Mesendoderm (in vitro differentiated cells): ENCODE measurements at regions not wholly inside any gene's neighbourhood (a gene's known extent, or its start where the extent isn't known, plus 50 kb on each side); places are given as distances from the start of the nearest gene placed in this dataset.
"Not testable (repeated sequence)": the region's sequence is repeated elsewhere in the genome, so short reads cannot be mapped to it uniquely, and the experiment has no call there.

Source experiments
- DNase-seq: peaks from one replicate; pipeline ENCODE4 v3.0.0; 2013
- H2AK5ac ChIP-seq: 2 replicates; pipeline ENCODE4 v1.6.1; 2013; ENCODE audit warnings: low read length, inconsistent platforms
- H2BK120ac ChIP-seq: 2 replicates; pipeline ENCODE4 v1.6.1; 2013; ENCODE audit warnings: low read depth, mild to moderate bottlenecking, low read length, moderate library complexity, mixed read lengths
- H2BK15ac ChIP-seq: replicated peaks from 2 replicates; pipeline ENCODE4 v1.6.1; 2013; ENCODE audit warnings: low read depth, mild to moderate bottlenecking, moderate library complexity
- H2BK5ac ChIP-seq: 2 replicates; pipeline ENCODE4 v1.6.1; 2013; ENCODE audit warnings: low read length, inconsistent platforms
- H3K18ac ChIP-seq: 2 replicates; pipeline ENCODE4 v1.6.1; 2013; ENCODE audit warnings: mild to moderate bottlenecking, low read length, mixed read lengths
- H3K23ac ChIP-seq: one replicate; pipeline ENCODE4 v1.6.1; 2013; ENCODE audit warnings: low read length
- H3K27ac ChIP-seq: 2 replicates; pipeline ENCODE4 v1.5.1; 2013; ENCODE audit warnings: low read depth, mild to moderate bottlenecking, inconsistent platforms, low read length, moderate library complexity
- H3K27me3 ChIP-seq: 2 replicates; pipeline ENCODE4 v1.6.1; 2013; ENCODE audit warnings: low read length, control low read depth, mild to moderate bottlenecking, inconsistent platforms; ENCODE audit not compliant: insufficient read depth, poor library complexity
- H3K36me3 ChIP-seq: 2 replicates; pipeline ENCODE4 v1.6.1; 2013; ENCODE audit warnings: low read length, inconsistent platforms; ENCODE audit not compliant: control insufficient read depth, insufficient read depth
- H3K4ac ChIP-seq: one replicate; pipeline ENCODE4 v1.6.1; 2013; ENCODE audit warnings: low read depth, mild to moderate bottlenecking, low read length, moderate library complexity
- H3K4me1 ChIP-seq: 2 replicates; pipeline ENCODE4 v1.6.1; 2013; ENCODE audit warnings: low read depth, low read length, inconsistent platforms; ENCODE audit not compliant: control insufficient read depth
- H3K4me2 ChIP-seq: 2 replicates; pipeline ENCODE4 v1.6.1; 2013; ENCODE audit warnings: low read length
- H3K4me3 ChIP-seq: 2 replicates; pipeline ENCODE4 v1.5.1; 2013; ENCODE audit warnings: mild to moderate bottlenecking, low read length
- H3K56ac ChIP-seq: one replicate; pipeline ENCODE4 v1.6.1; 2013; ENCODE audit warnings: low read length
- H3K79me1 ChIP-seq: 2 replicates; pipeline ENCODE4 v1.6.1; 2013; ENCODE audit warnings: low read length, inconsistent platforms
- H3K79me2 ChIP-seq: 2 replicates; pipeline ENCODE4 v1.6.1; 2013; ENCODE audit warnings: mild to moderate bottlenecking, low read length; ENCODE audit not compliant: control insufficient read depth, insufficient read depth
- H3K9ac ChIP-seq: 2 replicates; pipeline ENCODE4 v1.6.1; 2013; ENCODE audit warnings: low read length, inconsistent platforms
- H4K5ac ChIP-seq: one replicate; pipeline ENCODE4 v1.6.1; 2013; ENCODE audit warnings: low read length
- H4K8ac ChIP-seq: one replicate; pipeline ENCODE4 v1.6.1; 2013; ENCODE audit warnings: low read depth, mild to moderate bottlenecking, control low read depth, low read length, moderate library complexity
- WGBS: extraction: QIAGEN DNeasy Blood & Tissue Kit; methylation state at CpG from one replicate; pipeline ENCODE4 v1.1.7; 2013; ENCODE audit warnings: low lambda C conversion rate, missing lambda C conversion rate; ENCODE audit not compliant: insufficient coverage; ENCODE audit errors: extremely low coverage; 5-methylcytosine and 5-hydroxymethylcytosine counted together

- not testable (repeated sequence) for H3K79me2 ChIP-seq, H2BK120ac ChIP-seq, H3K23ac ChIP-seq, H3K36me3 ChIP-seq, H2BK5ac ChIP-seq, H2BK15ac ChIP-seq, DNase-seq, H3K79me1 ChIP-seq, H4K5ac ChIP-seq, H3K4ac ChIP-seq, H3K4me2 ChIP-seq, H3K18ac ChIP-seq, H3K9ac ChIP-seq, H3K4me3 ChIP-seq, H3K4me1 ChIP-seq, H3K27ac ChIP-seq, H3K56ac ChIP-seq, H4K8ac ChIP-seq, H2AK5ac ChIP-seq, H3K27me3 ChIP-seq
- WGBS: no CpG with 5 or more reads among the region's 7 CpGs
These were observed 144.7 kb upstream of the CRYM start for GRCh38 chr16:21422824-21423223.

GRCh38 chr16:21404699-21405098 lies 126.6 kb upstream of the CRYM start:
- WGBS: no CpG with 5 or more reads among the region's 13 CpGs
- H3K27ac ChIP-seq, H3K79me1 ChIP-seq, H3K36me3 ChIP-seq, H4K8ac ChIP-seq, H3K4me1 ChIP-seq, H3K4ac ChIP-seq, H2BK120ac ChIP-seq, H3K79me2 ChIP-seq, H3K18ac ChIP-seq, H3K9ac ChIP-seq, H4K5ac ChIP-seq, H2AK5ac ChIP-seq, DNase-seq, H3K56ac ChIP-seq, H3K27me3 ChIP-seq, H3K4me3 ChIP-seq, H2BK15ac ChIP-seq, H2BK5ac ChIP-seq, H3K4me2 ChIP-seq, H3K23ac ChIP-seq: not testable (repeated sequence)

- H3K4me1 ChIP-seq, H3K27me3 ChIP-seq, H4K5ac ChIP-seq, H3K36me3 ChIP-seq, H3K56ac ChIP-seq, H3K23ac ChIP-seq, H3K27ac ChIP-seq, H3K4me2 ChIP-seq, H2BK120ac ChIP-seq, DNase-seq, H2BK5ac ChIP-seq, H3K79me2 ChIP-seq, H3K4ac ChIP-seq, H3K79me1 ChIP-seq, H3K18ac ChIP-seq, H3K4me3 ChIP-seq, H3K9ac ChIP-seq, H4K8ac ChIP-seq, H2AK5ac ChIP-seq, H2BK15ac ChIP-seq: not testable (repeated sequence)
- no CpG with 5 or more reads among the region's 5 CpGs for WGBS
These were observed 119.8 kb upstream of the CRYM start for GRCh38 chr16:21397866-21398265.

GRCh38 chr16:21396545-21396944 lies 118.5 kb upstream of the CRYM start:
- not testable (repeated sequence) for H3K79me2 ChIP-seq

GRCh38 chr16:21390634-21391033 lies 112.5 kb upstream of the CRYM start:
- H3K36me3 ChIP-seq, H3K23ac ChIP-seq, H3K4me1 ChIP-seq, H3K79me1 ChIP-seq, H3K27ac ChIP-seq, H2BK5ac ChIP-seq, H4K8ac ChIP-seq, H3K4me3 ChIP-seq, H2BK120ac ChIP-seq, H2AK5ac ChIP-seq, H4K5ac ChIP-seq, H3K4ac ChIP-seq, H3K9ac ChIP-seq, H3K27me3 ChIP-seq, H3K79me2 ChIP-seq, DNase-seq, H3K56ac ChIP-seq, H2BK15ac ChIP-seq, H3K18ac ChIP-seq, H3K4me2 ChIP-seq: not testable (repeated sequence)
- WGBS: no CpG with 5 or more reads among the region's 3 CpGs

More at GRCh38 chr16:21396545-21396944, 118.5 kb upstream of the CRYM start:
- not testable (repeated sequence) for H4K8ac ChIP-seq, H3K79me1 ChIP-seq, H3K27me3 ChIP-seq, H3K4me1 ChIP-seq, H3K23ac ChIP-seq, H3K56ac ChIP-seq, H3K18ac ChIP-seq, H3K4ac ChIP-seq, H3K4me2 ChIP-seq, DNase-seq, H3K4me3 ChIP-seq, H2BK120ac ChIP-seq, H4K5ac ChIP-seq, H2BK15ac ChIP-seq, H3K36me3 ChIP-seq, H3K9ac ChIP-seq, H2AK5ac ChIP-seq, H2BK5ac ChIP-seq, H3K27ac ChIP-seq
- no CpG with 5 or more reads among the region's 4 CpGs for WGBS

- not testable (repeated sequence) for H4K8ac ChIP-seq, H3K27me3 ChIP-seq, DNase-seq, H3K36me3 ChIP-seq, H3K9ac ChIP-seq, H2BK5ac ChIP-seq, H3K56ac ChIP-seq, H3K23ac ChIP-seq, H3K4me1 ChIP-seq, H2BK15ac ChIP-seq, H3K79me2 ChIP-seq, H2AK5ac ChIP-seq, H3K18ac ChIP-seq, H3K79me1 ChIP-seq, H4K5ac ChIP-seq, H3K4me3 ChIP-seq, H3K4ac ChIP-seq, H2BK120ac ChIP-seq, H3K27ac ChIP-seq, H3K4me2 ChIP-seq
- WGBS: no CpG with 5 or more reads among the region's 7 CpGs
These were observed 111.8 kb upstream of the CRYM start for GRCh38 chr16:21389860-21390259.
